ENCODE measurements at regions not wholly inside any gene's neighbourhood (a gene's known extent, or its start where the extent isn't known, plus 50 kb on each side); places are given as distances from the start of the nearest gene placed in this dataset.

- DNase-seq (ENCODE audit: extremely low read depth in 1 of 2, low read depth in 1 of 2) = no peak
Observed at GRCh38 chr13:89845874-89846273, 1501.6 kb upstream of the MIR17HG start.

DNA sequence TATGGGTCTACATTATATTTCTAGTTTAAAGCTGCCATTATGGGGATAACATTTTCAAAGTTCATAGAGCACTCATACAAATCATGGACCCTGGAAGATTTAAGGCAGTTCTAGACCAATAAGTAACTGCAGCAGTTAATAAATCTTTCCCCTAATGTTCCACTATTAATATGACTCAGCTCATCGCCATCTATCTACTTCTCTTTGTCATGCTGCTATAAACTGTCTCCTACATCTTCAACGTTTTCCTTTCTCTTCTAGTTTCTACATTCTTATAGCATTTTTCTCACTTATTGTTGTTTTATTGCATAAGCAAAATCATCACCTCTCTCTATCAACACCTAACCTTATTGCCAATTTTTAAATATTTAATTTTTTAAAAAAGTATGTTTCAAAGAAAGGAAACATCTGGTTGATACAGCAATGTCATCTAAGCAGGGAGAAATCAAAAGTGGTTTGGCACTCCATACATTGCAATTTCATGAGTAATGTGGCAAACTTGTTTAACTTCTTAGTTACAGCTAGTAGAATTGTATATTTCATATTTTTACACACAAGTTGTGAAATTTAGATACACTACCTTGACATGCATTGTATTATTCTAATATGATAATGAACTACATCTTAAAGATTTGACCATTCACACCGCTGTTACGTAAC, 1500.4 kb upstream of the MIR17HG start:
- DNase-seq (ENCODE audit: extremely low read depth in 1 of 2, low read depth in 1 of 2) = no peak

- DNase-seq (ENCODE audit: extremely low read depth in 1 of 2, low read depth in 1 of 2) = no peak
Observed at GRCh38 chr13:89852570-89852969, 1494.9 kb upstream of the MIR17HG start.

DNA sequence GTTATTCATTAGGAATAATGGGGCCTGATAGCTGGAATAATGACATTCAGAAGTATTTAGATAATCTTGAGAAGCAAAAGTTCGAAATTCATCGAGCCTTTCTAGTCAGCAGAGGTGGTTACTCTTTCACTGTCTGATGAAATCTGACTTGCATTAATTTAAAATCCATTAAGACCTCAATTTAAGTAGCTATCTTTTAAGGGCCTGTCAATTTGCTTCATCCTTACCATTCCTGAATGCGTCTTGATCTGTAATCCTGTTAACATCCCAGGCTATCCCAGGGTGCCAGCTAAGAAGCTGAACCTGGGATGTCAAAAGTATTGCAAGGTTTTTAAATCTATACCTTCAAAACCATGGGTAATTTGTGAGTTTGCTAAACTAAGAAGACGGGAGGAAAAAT, 1491.0 kb upstream of the MIR17HG start:
- no peak for DNase-seq (ENCODE audit: extremely low read depth in 1 of 2, low read depth in 1 of 2)

DNA sequence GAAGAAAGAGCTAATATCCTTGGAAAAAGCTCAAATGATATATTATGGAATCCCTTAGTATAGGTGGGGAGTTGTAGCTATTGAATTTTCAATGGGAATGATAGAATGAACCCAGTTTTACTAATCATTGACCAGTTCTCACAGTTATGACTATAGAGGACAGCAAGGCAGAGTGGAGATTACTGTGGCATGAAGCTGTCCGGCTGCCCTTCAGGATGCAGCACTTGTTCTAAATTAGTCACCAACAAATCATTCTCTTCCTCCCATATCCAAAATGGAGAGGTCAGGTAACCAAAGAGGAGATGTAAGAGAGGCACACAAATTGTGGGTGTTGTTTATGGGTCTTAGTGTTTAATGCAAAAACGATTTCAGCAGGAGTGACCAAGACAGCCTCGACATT, 1490.0 kb upstream of the MIR17HG start:
- no peak for DNase-seq (ENCODE audit: extremely low read depth in 1 of 2, low read depth in 1 of 2)

DNA sequence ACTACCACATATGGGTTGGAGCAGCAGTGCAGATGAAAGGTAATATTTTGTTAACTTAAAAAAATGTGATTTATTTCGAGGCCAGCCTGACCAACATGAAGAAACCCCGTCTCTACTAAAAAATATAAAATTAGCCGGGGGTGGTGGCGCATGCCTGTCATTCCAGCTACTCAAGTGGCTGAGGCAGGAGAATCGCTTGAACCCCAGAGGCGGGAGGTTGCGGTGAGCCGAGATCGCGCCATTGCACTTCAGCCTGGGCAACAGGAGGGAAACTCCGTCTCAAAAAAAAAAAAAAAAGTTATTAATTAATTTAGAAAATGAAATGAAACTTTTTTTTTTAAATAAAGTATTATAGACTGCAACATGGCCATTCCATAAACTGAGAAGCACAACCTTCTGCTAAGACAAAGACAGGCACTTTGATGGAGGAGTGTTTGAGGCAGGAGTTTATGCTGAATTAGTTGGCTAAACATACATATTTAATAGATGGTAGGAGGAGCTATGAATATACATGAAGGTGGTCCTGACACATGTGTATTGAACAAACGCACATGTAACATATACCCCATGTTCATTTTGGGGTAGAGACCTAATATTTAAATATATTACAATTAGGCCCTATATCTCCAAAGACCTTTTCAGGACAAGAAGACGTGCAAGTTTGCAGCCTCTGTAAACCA, 1485.3 kb upstream of the MIR17HG start:
- DNase-seq (ENCODE audit: extremely low read depth in 1 of 2, low read depth in 1 of 2) = no peak

DNA sequence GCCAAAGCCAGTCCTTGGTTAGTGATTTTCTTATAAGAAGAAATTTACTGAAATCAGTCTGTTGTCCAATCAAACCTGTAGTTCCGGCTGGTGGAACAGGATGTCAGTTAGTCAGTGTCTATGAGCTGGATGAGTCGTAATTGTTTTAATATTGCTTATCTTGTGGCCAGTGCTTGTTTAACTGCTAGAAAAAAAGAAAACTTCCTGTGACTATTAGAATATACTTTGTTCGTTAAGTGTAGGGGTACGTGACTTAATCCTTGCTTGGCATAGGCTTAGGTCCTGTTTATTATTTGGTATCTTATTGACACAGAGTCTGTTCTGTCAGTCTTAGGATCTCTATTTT, 1484.8 kb upstream of the MIR17HG start:
- DNase-seq (ENCODE audit: extremely low read depth in 1 of 2, low read depth in 1 of 2) = no peak

DNA sequence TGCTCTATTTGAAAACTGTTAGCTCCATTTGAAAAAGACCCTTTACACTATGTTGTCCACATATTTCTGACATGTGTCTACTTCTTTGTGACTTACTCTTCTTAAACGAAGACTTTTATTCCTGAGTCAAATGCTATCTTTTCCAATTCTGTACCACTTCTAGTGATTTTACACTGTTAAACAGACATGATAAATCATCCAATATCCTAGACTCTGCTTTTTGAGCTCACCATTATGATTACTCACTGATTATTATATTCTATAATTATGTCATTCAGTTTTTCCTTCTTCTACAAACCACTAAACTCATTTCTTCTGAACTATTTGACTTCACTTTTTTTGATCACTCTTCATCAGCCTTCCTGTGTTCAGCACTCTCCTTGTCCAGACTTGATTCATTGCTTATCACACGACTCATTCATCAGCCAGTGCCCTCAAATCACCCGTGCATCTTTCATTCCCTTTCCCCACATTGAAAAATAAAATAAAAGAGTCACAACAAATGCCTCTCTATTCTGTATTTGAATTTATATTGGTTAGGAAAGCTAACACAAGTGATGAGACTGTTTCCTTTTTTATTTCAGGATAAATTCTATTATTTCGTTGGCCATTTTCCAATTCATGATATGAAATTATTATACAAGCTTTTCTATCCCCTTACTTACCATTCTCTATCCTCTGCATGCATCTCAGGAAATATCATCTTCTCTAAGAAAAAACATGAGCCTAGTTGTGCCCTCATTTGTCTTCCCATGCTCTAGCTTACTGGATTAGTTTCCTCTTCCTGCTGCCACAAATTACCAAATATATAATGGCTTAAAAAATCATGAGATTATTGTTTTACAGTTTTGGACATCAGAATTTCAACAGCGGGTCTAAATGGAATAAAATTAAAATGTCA, 1482.1 kb upstream of the MIR17HG start:
- no peak for DNase-seq (ENCODE audit: extremely low read depth in 1 of 2, low read depth in 1 of 2)

- no peak for DNase-seq (ENCODE audit: extremely low read depth in 1 of 2, low read depth in 1 of 2)
Observed at GRCh38 chr13:89869312-89869711, 1478.2 kb upstream of the MIR17HG start.

DNA sequence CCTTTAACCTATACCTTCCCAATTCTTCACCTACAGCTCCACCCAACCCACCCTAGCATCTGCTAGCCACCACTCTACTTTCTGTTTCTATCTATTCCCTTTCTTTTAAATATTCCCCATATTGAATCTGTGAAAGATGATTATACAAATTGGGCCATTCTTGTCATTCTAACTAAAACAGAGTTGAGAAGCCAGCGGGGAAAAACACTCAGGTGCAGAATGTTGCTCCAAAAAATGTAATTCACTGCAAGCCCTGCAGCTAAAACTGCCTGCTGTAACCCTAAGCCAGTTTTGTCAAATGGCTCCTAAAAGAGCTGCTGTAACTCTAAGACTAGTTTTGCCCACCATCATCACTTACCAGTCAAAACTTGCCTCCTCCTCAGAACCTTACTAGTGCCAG, 1468.6 kb upstream of the MIR17HG start:
- no peak for DNase-seq (ENCODE audit: extremely low read depth in 1 of 2, low read depth in 1 of 2)

DNA sequence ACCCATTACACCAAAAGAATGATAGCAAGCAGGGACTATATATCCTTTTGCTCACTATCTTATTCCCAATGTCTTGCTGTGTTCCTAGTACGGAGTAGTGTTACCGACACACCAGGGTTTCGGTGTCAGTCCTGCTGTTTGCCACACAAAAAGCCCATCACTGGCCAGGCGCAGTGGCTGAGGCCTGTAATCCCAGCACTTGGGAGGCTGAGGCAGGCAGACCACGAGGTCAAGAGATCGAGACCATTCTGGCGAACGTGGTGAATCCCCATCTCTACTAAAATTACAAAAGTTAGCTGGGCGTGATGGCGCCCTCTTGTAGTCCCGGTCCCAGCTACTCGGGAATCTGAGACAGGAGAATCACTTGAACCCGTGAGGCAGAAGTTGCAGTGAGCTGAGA, 1467.3 kb upstream of the MIR17HG start:
- no peak for DNase-seq (ENCODE audit: extremely low read depth in 1 of 2, low read depth in 1 of 2)

DNA sequence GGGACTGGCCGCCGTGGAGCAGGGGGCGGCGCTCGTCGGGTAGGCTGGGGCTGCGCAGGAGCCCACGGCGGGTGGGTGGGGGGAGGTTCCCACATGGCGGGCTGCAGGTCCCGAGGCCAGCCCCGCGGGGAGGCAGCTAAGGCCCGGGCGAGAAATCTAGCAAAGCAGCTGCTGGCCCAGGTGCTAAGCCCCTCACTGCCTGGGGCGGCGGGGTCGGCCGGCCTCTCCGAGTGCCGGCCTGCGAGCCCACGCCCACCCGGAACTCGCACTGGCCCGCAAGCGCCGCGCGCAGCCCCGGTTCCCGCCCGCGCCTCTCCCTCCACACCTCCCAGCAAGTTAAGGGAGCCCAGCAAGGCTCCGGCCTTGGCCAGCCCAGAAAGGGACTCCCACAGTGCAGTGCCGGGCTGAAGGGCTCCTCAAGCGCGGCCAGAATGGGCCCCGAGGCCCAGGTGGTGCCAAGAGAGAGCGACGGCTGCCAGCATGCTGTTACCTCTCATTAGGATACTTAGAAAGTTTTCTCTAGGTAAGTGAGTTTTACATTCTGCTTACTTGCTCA, 1463.5 kb upstream of the MIR17HG start:
- DNase-seq (ENCODE audit: extremely low read depth in 1 of 2, low read depth in 1 of 2) = no peak

DNA sequence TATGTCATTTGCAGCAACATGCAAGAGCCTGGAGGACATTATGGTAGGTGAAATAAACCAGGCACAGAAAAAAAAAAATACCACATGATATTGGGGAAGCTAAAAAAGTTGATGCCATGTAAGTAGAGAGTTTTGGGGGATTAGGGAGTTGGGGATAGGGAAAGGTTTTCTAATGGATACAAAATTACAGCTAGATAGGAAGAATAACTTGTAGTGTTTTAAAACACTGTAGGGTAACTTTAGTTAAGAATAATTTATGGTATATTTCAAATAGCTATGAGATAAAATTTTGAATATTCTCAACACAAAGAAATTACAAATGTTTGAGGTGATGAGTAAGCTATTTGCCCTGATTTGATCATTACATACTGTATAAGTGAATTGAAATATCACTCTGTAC, 1456.7 kb upstream of the MIR17HG start:
- DNase-seq (ENCODE audit: extremely low read depth in 1 of 2, low read depth in 1 of 2) = no peak

DNA sequence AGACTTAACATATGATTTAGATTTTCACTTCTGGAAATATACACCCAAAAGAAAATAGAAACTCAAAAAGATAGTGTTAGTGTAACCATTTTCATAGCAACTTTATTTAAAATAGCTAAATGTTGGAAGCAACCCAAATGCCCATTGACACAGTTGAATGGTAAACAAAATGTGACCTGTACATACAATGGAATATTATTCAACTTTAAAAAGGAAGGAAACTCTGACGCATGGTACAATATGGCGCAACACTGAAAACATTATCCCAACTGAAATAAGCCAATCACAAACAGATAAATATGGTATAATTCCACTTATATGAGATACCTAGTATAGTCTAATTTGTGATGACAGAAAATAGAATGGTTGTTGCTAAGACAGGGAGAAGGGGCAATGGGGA, 1456.1 kb upstream of the MIR17HG start:
- no peak for DNase-seq (ENCODE audit: extremely low read depth in 1 of 2, low read depth in 1 of 2)

GRCh38 chr13:89897681-89898080, 1449.8 kb upstream of the MIR17HG start:
- no peak for DNase-seq (ENCODE audit: extremely low read depth in 1 of 2, low read depth in 1 of 2)

DNA sequence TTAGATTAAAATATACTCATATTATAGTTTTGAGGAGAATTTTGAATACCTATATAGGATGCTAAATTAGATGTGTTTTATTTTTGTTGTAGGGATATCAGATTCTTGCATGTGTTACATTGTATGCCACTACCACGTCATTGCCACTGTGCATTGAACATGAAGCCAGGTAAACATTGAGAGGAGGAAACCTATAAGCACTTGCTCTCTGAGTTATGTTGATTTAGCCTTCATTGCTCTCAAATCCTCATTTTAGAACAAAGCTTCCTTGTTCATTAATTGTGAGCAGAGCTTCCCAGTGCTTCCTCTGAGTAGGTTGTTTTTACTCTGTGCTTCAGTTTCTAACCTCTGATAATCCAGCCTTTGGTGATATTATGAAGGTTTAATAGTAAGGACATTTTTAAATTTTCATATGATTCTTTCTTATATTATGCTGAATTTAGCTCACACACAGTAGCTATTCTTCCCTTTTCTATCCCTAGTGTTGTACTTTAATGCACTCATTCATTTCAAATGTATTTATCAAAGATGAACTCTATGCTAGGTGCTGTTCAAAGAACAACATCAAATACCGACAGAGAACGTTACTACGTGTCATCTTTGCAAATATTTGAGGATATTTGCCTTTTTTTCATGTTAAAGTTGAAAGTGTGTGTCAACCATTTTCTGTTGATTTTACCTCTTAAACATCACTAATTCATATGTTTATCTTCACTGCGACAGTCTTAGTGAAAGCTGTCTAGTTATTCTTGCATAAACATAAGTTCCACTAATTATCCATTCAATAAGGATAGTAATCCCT, 1448.0 kb upstream of the MIR17HG start:
- no peak for DNase-seq (ENCODE audit: extremely low read depth in 1 of 2, low read depth in 1 of 2)

DNA sequence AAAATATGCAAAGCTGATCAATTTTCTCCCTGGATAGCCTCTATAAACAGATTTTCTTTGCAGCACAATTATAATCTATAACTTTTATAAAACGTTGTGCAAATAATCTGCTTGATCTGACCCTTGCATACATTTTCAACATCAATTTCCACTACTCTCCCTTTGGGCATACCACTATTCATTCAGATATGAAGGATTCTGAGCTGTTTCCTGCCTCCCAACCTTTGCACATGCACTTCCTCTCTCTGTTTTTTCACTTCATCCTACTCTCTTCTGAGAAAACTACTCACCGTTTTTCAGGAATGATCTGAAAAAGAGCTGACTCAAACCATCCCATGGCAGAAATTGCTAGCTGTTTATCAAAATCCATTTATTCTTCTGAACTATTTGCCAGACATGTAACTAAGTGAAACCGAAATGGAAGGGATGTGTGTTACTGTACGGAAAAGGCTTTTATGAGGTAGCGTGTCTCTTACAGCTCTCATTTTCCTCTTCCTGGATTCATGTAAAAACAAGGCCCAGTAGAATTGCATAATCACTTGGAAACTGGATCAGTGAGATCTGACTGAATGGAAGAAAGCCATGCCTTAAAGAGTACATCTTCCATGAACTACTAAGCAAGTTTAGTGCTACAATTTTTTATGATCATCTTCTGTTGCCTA, 1447.3 kb upstream of the MIR17HG start:
- DNase-seq (ENCODE audit: extremely low read depth in 1 of 2, low read depth in 1 of 2) = no peak

GRCh38 chr13:89902223-89902622, 1445.3 kb upstream of the MIR17HG start:
- no peak for DNase-seq (ENCODE audit: extremely low read depth in 1 of 2, low read depth in 1 of 2)

GRCh38 chr13:89903115-89903514, 1444.4 kb upstream of the MIR17HG start:
- DNase-seq (ENCODE audit: extremely low read depth in 1 of 2, low read depth in 1 of 2) = no peak

GRCh38 chr13:89910166-89910565, 1437.3 kb upstream of the MIR17HG start:
- no peak for DNase-seq (ENCODE audit: extremely low read depth in 1 of 2, low read depth in 1 of 2)
